GM12865 (cell line): ENCODE measurements at regions not wholly inside any gene's neighbourhood (a gene's known extent, or its start where the extent isn't known, plus 50 kb on each side); places are given as distances from the start of the nearest gene placed in this dataset.

Experiments used
- DNase-seq: peaks from one replicate; pipeline ENCODE4 v3.0.0; 2010; ENCODE audit warnings: low read depth
- H3K4me3 ChIP-seq: 2 replicates; pipeline ENCODE4 v1.5.1; 2011; ENCODE audit warnings: mild to moderate bottlenecking, low read depth, low read length, control low read depth
- TF ChIP-seq, protein P1 (sequence below): IDR thresholded peaks from 2 replicates; pipeline ENCODE4 v1.5.1; 2011; ENCODE audit warnings: low read length, control low read depth, low read depth, inconsistent platforms; ENCODE audit not compliant: insufficient read depth; ENCODE audit errors: missing control alignments

DNA sequence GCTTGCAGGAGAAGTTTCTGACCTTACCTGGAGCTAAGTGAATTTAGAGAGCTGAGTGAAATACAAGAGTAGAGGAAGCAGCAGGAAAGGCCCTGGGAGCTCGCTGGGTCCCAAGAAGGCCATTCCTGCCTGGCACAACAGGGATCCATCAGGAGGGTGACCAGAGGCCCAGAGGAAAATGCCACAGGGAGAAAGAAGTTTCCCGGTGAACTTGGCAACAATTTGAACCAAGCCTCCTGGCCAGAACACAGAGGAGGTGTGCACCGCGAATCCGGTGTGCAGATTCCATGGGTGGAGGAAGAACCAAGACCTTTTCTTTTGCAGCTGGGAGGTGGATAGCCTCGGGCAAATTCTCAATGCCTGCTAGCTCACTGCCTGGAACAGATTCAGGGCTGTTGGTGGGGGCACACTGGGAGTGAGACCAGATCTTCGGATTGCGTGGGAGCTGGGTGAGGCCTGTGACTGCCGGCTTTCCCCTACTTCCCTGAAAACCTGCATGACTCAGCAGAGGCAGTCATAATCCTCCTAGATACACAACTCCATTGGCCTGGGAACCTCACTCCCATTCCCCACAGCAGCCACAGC, 1850.9 kb upstream of the NUDT12 start:
- TF ChIP-seq, protein P1, sequence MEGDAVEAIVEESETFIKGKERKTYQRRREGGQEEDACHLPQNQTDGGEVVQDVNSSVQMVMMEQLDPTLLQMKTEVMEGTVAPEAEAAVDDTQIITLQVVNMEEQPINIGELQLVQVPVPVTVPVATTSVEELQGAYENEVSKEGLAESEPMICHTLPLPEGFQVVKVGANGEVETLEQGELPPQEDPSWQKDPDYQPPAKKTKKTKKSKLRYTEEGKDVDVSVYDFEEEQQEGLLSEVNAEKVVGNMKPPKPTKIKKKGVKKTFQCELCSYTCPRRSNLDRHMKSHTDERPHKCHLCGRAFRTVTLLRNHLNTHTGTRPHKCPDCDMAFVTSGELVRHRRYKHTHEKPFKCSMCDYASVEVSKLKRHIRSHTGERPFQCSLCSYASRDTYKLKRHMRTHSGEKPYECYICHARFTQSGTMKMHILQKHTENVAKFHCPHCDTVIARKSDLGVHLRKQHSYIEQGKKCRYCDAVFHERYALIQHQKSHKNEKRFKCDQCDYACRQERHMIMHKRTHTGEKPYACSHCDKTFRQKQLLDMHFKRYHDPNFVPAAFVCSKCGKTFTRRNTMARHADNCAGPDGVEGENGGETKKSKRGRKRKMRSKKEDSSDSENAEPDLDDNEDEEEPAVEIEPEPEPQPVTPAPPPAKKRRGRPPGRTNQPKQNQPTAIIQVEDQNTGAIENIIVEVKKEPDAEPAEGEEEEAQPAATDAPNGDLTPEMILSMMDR = no peak
- no peak for DNase-seq
- H3K4me3 ChIP-seq = no peak overlapping the region

DNA sequence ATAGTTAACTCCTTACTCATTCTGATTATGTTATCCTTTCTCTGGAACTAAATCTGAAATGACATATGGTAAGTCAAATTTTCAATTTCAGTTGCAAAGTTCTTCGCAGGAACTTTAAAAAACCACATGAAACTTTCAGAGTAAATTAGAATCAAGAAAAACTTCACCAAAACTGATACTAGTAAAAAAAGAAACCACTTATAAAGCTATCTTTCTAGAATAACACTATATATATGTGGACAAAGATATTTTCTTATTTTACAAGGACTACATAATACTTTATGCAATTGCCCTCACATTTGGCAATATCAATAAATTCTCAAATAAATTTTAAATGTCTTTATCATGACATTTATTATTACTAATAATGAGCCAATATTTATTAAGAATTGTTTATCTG, 1847.1 kb upstream of the NUDT12 start:
- TF ChIP-seq, protein P1 = no peak

DNA sequence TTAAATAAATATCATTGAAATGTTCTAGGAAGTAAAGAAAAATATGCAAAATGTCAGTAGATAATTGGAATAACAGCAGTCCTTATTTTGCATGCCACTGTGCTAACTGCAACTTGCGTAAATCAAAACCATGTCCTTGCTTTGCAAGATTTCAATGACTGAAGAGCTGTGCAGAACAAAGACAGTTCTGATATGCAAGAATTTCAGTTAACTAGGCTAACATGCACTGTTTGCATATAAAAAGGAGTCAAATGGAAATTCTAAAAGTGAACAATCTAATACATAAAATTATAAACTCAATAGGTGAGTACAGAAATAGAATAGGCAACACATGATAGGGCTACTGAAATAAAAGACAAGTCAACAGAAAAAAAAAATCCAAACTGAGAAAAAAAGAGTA, 1844.6 kb upstream of the NUDT12 start:
- no peak for DNase-seq
- H3K4me3 ChIP-seq = no peak overlapping the region
- TF ChIP-seq, protein P1 = no peak

More for the DNA sequence above, 1847.1 kb upstream of the NUDT12 start:
- DNase-seq = no peak
- H3K4me3 ChIP-seq = no peak overlapping the region

DNA sequence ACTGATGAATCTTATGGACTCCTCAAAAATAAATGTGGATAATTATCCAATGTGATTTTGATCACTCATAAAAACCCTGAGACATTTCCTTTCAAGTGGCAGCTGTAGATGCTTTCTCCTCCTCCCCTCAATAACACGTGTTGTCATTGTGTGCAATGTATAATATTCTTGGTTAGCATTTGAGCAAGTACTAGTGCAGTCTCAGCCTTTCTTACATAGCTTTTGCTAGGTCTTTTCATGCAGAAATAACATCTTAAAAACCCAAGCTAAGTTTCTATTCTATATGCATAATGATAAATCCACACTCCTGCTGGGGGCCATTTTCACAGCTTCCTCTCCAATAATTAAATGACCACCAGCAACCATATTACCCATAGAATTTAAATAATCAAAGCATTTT, 1835.2 kb upstream of the NUDT12 start:
- DNase-seq = no peak
- TF ChIP-seq, protein P1 = no peak
- H3K4me3 ChIP-seq = no peak overlapping the region

DNA sequence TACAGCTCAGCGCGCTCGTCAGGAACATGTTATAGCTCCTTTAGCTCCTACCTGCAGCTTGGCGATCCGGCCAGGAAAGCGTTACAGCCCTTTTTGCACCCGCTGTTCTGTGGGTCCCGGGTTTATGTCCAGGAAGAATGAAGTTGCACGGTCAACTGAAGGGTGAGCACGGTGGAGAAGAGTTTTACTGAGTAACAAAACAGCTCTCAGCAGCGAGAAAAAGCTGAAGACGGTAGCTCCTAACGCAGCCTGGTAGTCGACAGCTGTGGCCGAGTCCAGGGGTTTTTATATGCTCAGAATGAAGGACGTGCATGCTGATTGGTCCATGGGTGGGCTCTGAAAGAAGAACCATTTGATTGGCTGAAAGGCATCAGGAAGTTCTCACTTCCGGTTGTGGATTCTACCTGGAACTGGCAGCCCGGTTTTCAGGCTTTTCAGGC, 1830.1 kb upstream of the NUDT12 start:
- TF ChIP-seq, protein P1 = no peak
- no peak for DNase-seq
- no peak overlapping the region for H3K4me3 ChIP-seq

DNA sequence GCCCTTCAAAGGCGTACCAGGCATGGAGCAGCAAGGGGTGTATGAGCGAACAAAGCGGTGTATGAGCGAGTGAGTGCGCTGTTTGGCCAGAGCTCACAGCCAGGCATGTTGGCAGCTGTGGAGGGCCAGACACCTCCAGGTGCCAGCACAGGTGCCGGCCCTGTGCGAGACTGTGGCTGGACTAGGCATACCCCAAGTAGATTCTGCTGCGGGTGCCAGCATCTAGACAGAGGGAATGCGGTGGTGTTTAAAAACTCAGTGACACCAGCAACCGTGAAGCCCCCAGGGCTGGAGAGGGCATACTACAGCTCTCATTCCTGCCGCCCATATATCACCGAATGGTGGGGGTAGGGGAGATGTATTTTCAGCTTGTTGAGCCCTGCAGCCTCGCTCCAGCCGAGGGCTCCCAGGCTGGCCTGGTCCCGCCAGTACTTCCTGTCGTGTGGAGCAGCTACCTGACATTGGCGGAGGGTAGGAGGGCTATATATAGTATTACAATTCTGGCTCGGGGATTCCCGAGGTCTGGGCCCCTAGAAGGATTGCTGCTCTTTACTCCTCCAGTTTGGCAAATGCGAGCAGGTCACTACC, 1829.6 kb upstream of the NUDT12 start:
- H3K4me3 ChIP-seq = no peak overlapping the region
- DNase-seq = no peak
- TF ChIP-seq, protein P1 = no peak

DNA sequence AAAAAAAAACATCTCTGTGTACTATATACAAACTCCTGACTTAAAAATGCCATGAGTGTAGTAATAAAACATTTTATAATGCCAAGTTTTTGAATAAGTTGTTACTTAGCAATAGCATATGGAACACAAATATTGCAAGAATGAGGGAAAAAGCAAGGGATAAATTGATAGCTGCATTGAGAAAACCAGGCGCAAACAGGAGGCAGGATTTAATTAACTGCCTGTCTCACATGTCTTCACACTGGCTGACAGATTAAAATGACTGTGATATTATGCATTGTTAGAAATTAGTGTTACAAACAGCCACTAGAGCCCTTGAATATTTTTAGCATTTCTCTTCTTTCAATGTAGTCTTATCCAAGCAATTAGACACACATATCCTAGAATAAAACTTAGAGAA, 1817.5 kb upstream of the NUDT12 start:
- TF ChIP-seq, protein P1 = no peak
- H3K4me3 ChIP-seq = no peak overlapping the region
- DNase-seq = no peak
